GM12878 (cell line): ENCODE measurements at regions not wholly inside any gene's neighbourhood (a gene's known extent, or its start where the extent isn't known, plus 50 kb on each side); places are given as distances from the start of the nearest gene placed in this dataset.
"Not testable (repeated sequence)": the region's sequence is repeated elsewhere in the genome, so short reads cannot be mapped to it uniquely, and the experiment has no call there.

Experiments used
- ATAC-seq: fragments of 200-7000 bp; cut with Tn5 transposase; 3 replicates; pipeline ENCODE4 v1.9.1; 2020; ENCODE audit warnings: mild to moderate bottlenecking, moderate library complexity
- BruUV-seq: library from RNA; stranded (reverse); fragments of 400-500 nt; replicated peaks from 2 replicates; lab custom pipeline; 2021; lab: Mats Ljungman, UMichigan
- CTCF ChIA-PET: fragments of 300-600 bp; sonication (Branson Sonifier 250); formaldehyde crosslinking; extraction: SDS; loops from one replicate; lab custom pipeline; 2021; ENCODE audit warnings: inconsistent platforms; lab: Yijun Ruan, JAX
- POLR2A ChIA-PET: fragments of 350-600 bp; formaldehyde crosslinking; extraction: SDS; loops from one replicate; lab custom pipeline; 2021; ENCODE audit warnings: inconsistent platforms; lab: Charles Lee
- RAD21 ChIA-PET: fragments of 300-600 bp; sonication (Branson Sonifier 250); formaldehyde crosslinking; loops from one replicate; lab custom pipeline; 2023; ENCODE audit warnings: antibody characterized with exemption; ENCODE audit not compliant: unreplicated experiment; lab: Charles Lee
- SMC1A ChIA-PET: fragments of 300-600 bp; sonication (Branson Sonifier 250); formaldehyde crosslinking; loops from one replicate; lab custom pipeline; 2023; ENCODE audit not compliant: unreplicated experiment, uncharacterized antibody; lab: Charles Lee
- DNase-seq: peaks from one replicate; pipeline ENCODE4 v3.0.0-alpha.2; 2011; ENCODE audit warnings: low read depth, low spot score
- FAIRE-seq: peaks from 3 replicates; lab custom pipeline; 2011; peaks lifted over from hg19 to GRCh38; lab: Jason Lieb, UNC
- H2AFZ ChIP-seq: 2 replicates; pipeline ENCODE4 v1.6.0; 2011; ENCODE audit warnings: low read depth, low read length, control low read depth; ENCODE audit not compliant: control insufficient read depth
- H3K27ac ChIP-seq: 2 replicates; pipeline ENCODE4 v1.5.1; 2011; ENCODE audit warnings: control low read depth; ENCODE audit not compliant: control insufficient read depth, insufficient read depth
- H3K27me3 ChIP-seq, 2 experiments: replicated peaks in 1 of 2; 2 replicates each; pipeline versions ENCODE4 v1.6.0 to v1.6.1; 2011; ENCODE audit warnings: low read length in 1 of 2; ENCODE audit not compliant: control insufficient read depth in 2 of 2, insufficient read depth in 2 of 2
- H3K36me3 ChIP-seq, 2 experiments: 2 replicates each; pipeline ENCODE4 v1.5.1; 2011; ENCODE audit warnings: low read length in 1 of 2; ENCODE audit not compliant: control insufficient read depth in 2 of 2, insufficient read depth in 2 of 2
- H3K4me1 ChIP-seq: 2 replicates; pipeline ENCODE4 v1.6.1; 2011; ENCODE audit warnings: mild to moderate bottlenecking, low read length, moderate library complexity, mixed read lengths; ENCODE audit not compliant: control insufficient read depth, insufficient read depth
- H3K4me2 ChIP-seq: 2 replicates; pipeline ENCODE4 v1.6.0; 2011; ENCODE audit warnings: control low read depth; ENCODE audit not compliant: control insufficient read depth, insufficient read depth
- H3K4me3 ChIP-seq: fragments of 200-600 bp; sonication (generic); 2 replicates; pipeline ENCODE4 v1.5.1; 2016
- H3K79me2 ChIP-seq: 2 replicates; pipeline ENCODE4 v1.6.0; 2011; ENCODE audit warnings: low read length; ENCODE audit not compliant: control insufficient read depth, insufficient read depth
- H3K9ac ChIP-seq: 2 replicates; pipeline ENCODE4 v1.8.0; 2011; ENCODE audit warnings: low read length, control low read depth, mixed read lengths; ENCODE audit not compliant: control insufficient read depth, insufficient read depth
- H3K9me3 ChIP-seq: replicated peaks from 3 replicates; pipeline ENCODE4 v1.5.1; 2011; ENCODE audit warnings: mild to moderate bottlenecking, low read length; ENCODE audit not compliant: control insufficient read depth, insufficient read depth
- H4K20me1 ChIP-seq: 2 replicates; pipeline ENCODE4 v1.6.0; 2011; ENCODE audit not compliant: control insufficient read depth, insufficient read depth
- WGBS: methylation state at CpG from one replicate; pipeline ENCODE4 v1.1.6; 2016; ENCODE audit warnings: low lambda C conversion rate; ENCODE audit not compliant: insufficient replicate concordance, insufficient coverage; ENCODE audit errors: missing lambda C conversion rate; 5-methylcytosine and 5-hydroxymethylcytosine counted together
- in situ Hi-C: fragments of 300-500 bp; cut with MboI; formaldehyde crosslinking; loops from 9 replicates; pipeline ENCODE4 v1.14.3; 2018; ENCODE audit warnings: mixed read lengths
- intact Hi-C: fragments of 100-400 bp; cut with micrococcal nuclease; formaldehyde crosslinking; loops from one replicate; pipeline ENCODE4 v1.14.2; 2022; ENCODE audit not compliant: unreplicated experiment

- in situ Hi-C loops, H3K9me3 ChIP-seq, BruUV-seq: not testable (repeated sequence)
Measured at GRCh38 chr9:64455107-64455648, 829.8 kb downstream of the FOXD4L5 start.

GRCh38 chr9:64452134-64452533 is 832.9 kb downstream of the FOXD4L5 start:
- 6% methylated on average over 2 of the region's 2 CpGs for WGBS
- ATAC-seq, BruUV-seq, in situ Hi-C loops, H3K36me3 ChIP-seq, H3K4me3 ChIP-seq, H3K79me2 ChIP-seq, H3K27me3 ChIP-seq, H3K9ac ChIP-seq, SMC1A ChIA-PET, H3K4me2 ChIP-seq, H3K9me3 ChIP-seq, DNase-seq, FAIRE-seq, H3K4me1 ChIP-seq, H3K27ac ChIP-seq, CTCF ChIA-PET, RAD21 ChIA-PET, H4K20me1 ChIP-seq, intact Hi-C loops, POLR2A ChIA-PET, H2AFZ ChIP-seq: not testable (repeated sequence)

More at GRCh38 chr9:64455107-64455648, 829.8 kb downstream of the FOXD4L5 start:
- H3K4me3 ChIP-seq, H3K36me3 ChIP-seq, H2AFZ ChIP-seq, H3K4me2 ChIP-seq, H3K9ac ChIP-seq, CTCF ChIA-PET, H3K27ac ChIP-seq, DNase-seq, RAD21 ChIA-PET, H4K20me1 ChIP-seq, SMC1A ChIA-PET, H3K27me3 ChIP-seq, H3K79me2 ChIP-seq, ATAC-seq, H3K4me1 ChIP-seq, POLR2A ChIA-PET, FAIRE-seq, intact Hi-C loops: not testable (repeated sequence)
- 0% methylated on average over 1 of the region's 1 CpG for WGBS

- H3K27ac ChIP-seq, result not testable (repeated sequence)
Measured at GRCh38 chr9:64450654-64451053, 834.4 kb downstream of the FOXD4L5 start.

GRCh38 chr9:64449025-64449424 is 836.0 kb downstream of the FOXD4L5 start:
- H3K27ac ChIP-seq, CTCF ChIA-PET, H2AFZ ChIP-seq, FAIRE-seq, in situ Hi-C loops, DNase-seq, ATAC-seq, H3K27me3 ChIP-seq, H3K4me2 ChIP-seq, H3K9ac ChIP-seq, H4K20me1 ChIP-seq, intact Hi-C loops, H3K4me3 ChIP-seq, H3K4me1 ChIP-seq, H3K79me2 ChIP-seq, RAD21 ChIA-PET, POLR2A ChIA-PET, SMC1A ChIA-PET, H3K9me3 ChIP-seq, BruUV-seq, H3K36me3 ChIP-seq: not testable (repeated sequence)
- 30% methylated on average over 2 of the region's 2 CpGs for WGBS

More at GRCh38 chr9:64450654-64451053, 834.4 kb downstream of the FOXD4L5 start:
- BruUV-seq, H3K79me2 ChIP-seq, in situ Hi-C loops, H3K27me3 ChIP-seq, H3K36me3 ChIP-seq, POLR2A ChIA-PET, DNase-seq, H3K4me3 ChIP-seq, SMC1A ChIA-PET, intact Hi-C loops, H4K20me1 ChIP-seq, CTCF ChIA-PET, H2AFZ ChIP-seq, FAIRE-seq, H3K4me1 ChIP-seq, H3K9ac ChIP-seq, H3K9me3 ChIP-seq, RAD21 ChIA-PET, H3K4me2 ChIP-seq, ATAC-seq: not testable (repeated sequence)
- 21% methylated on average over 3 of the region's 5 CpGs for WGBS
